MM.1S (cell line): ENCODE measurements at regions not wholly inside any gene's neighbourhood (a gene's known extent, or its start where the extent isn't known, plus 50 kb on each side); places are given as distances from the start of the nearest gene placed in this dataset.

Experiments used
- DNase-seq: peaks from one replicate; pipeline ENCODE4 v3.0.0-alpha.2; 2015
- H2AFZ ChIP-seq: fragments of 300-600 bp; sonication (generic); 2 replicates; pipeline ENCODE4 v1.6.0; 2016; ENCODE audit warnings: antibody characterized with exemption, low read length
- H3F3A ChIP-seq: fragments of 300-600 bp; sonication (generic); 2 replicates; pipeline ENCODE4 v1.6.1; 2016; ENCODE audit warnings: mild to moderate bottlenecking, antibody characterized with exemption, low read length, moderate library complexity, mixed read lengths; ENCODE audit not compliant: insufficient read depth
- H3K27ac ChIP-seq: fragments of 300-600 bp; sonication (generic); 2 replicates; pipeline ENCODE4 v1.5.1; 2016; ENCODE audit warnings: mild to moderate bottlenecking, low read length
- H3K27me3 ChIP-seq: fragments of 300-600 bp; sonication (generic); replicated peaks from 2 replicates; pipeline ENCODE4 v1.6.0; 2016; ENCODE audit warnings: low read length; ENCODE audit not compliant: insufficient read depth
- H3K36me3 ChIP-seq: fragments of 300-600 bp; sonication (generic); replicated peaks from 2 replicates; pipeline ENCODE4 v1.6.1; 2016; ENCODE audit warnings: mild to moderate bottlenecking, low read length, mixed read lengths; ENCODE audit not compliant: insufficient read depth
- H3K4me1 ChIP-seq: fragments of 300-600 bp; sonication (generic); 2 replicates; pipeline ENCODE4 v1.6.1; 2016; ENCODE audit warnings: low read length, mixed read lengths
- H3K4me2 ChIP-seq: fragments of 300-600 bp; sonication (generic); 2 replicates; pipeline ENCODE4 v1.6.0; 2016; ENCODE audit warnings: low read depth, low read length
- H3K4me3 ChIP-seq: fragments of 300-600 bp; sonication (generic); 2 replicates; pipeline ENCODE4 v1.5.1; 2016; ENCODE audit warnings: low read length, mixed read lengths
- H3K79me2 ChIP-seq: fragments of 300-600 bp; sonication (generic); 2 replicates; pipeline ENCODE4 v1.6.1; 2016; ENCODE audit warnings: mixed run types, low read length, mixed read lengths
- H3K9ac ChIP-seq: fragments of 300-600 bp; sonication (generic); 2 replicates; pipeline ENCODE4 v1.6.1; 2016; ENCODE audit warnings: low read length, mixed read lengths
- H3K9me2 ChIP-seq: fragments of 300-600 bp; sonication (generic); replicated peaks from 2 replicates; pipeline ENCODE4 v1.6.1; 2016; ENCODE audit warnings: mild to moderate bottlenecking, low read length, mixed read lengths; ENCODE audit not compliant: insufficient read depth
- H3K9me3 ChIP-seq: fragments of 300-600 bp; sonication (generic); replicated peaks from 2 replicates; pipeline ENCODE4 v1.6.1; 2016; ENCODE audit warnings: mild to moderate bottlenecking, low read length, mixed read lengths; ENCODE audit not compliant: insufficient read depth
- H4K20me1 ChIP-seq: fragments of 300-600 bp; sonication (generic); 2 replicates; pipeline ENCODE4 v1.6.1; 2016; ENCODE audit warnings: mild to moderate bottlenecking, low read length, moderate library complexity, mixed read lengths; ENCODE audit not compliant: insufficient read depth
- EZH2 ChIP-seq: fragments of 300-600 bp; sonication (generic); optimal IDR thresholded peaks from 2 replicates; pipeline ENCODE3; 2017; ENCODE audit warnings: low read depth, mild to moderate bottlenecking, antibody characterized with exemption, low read length, mixed read lengths
- EZH2phosphoT487 ChIP-seq: fragments of 300-600 bp; sonication (generic); IDR thresholded peaks from 2 replicates; pipeline ENCODE4 v1.6.1; 2018; ENCODE audit warnings: antibody characterized with exemption, low read length
- TF ChIP-seq, protein P1 (sequence below): fragments of 300-600 bp; sonication (generic); IDR thresholded peaks from 2 replicates; pipeline ENCODE4 v1.5.1; 2016; ENCODE audit warnings: antibody characterized with exemption, low read length, mixed read lengths

DNA sequence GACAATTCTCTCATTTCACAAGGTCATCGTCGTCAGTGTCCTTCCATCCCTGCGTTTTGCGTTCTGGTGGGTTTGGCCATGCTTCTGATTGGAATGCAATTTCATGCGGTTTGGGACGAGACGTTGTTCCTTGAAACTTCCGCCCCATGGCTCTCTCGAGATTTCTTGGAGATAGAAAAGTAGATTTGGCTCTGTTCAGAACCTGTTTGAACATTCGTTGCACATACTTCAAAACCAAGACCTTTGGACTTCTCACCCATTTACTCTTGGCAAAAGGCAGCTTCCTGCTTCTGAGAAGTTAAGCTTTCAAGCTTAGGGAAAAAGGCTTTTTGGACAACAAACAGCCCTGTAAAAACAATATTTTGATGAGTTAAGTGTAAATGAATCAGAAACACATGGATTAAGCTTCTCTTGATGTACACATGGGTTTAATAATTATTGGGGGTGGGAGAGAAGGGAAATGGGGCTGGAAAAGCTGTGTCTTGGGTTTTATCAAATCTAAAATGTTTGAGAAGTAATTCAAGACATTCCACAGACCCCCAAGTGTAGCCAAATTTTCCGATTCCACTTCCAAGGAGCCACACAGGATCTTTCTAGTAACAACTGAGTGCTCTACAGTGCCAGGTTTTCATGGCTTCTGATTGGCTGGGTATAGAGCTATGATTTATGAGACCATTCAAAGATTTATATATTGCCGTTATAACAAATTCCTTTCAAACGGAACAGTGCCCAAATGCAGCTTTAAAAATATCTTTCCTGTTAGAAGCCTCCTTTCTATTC lies 467.2 kb downstream of the MED13L start:
- Histone ChIP-seq H3F3A (no peaks in the 10 kb centered on the region), H3K27me3 (no peaks in the 10 kb centered on the region), H3K79me2 (no peaks in the 10 kb centered on the region), H3K4me2 (no peak overlapping the region), H3K9me2 (no peaks in the 10 kb centered on the region), H2AFZ (no peak overlapping the region), H3K9ac (no peak overlapping the region), H4K20me1 (no peaks in the 10 kb centered on the region), H3K27ac (no peak overlapping the region), H3K4me3 (no peak overlapping the region), H3K4me1 (no peaks in the 10 kb centered on the region), H3K36me3 (no peaks in the 10 kb centered on the region), H3K9me3 (no peaks in the 10 kb centered on the region)
- no peak for DNase-seq
- no peak for TF ChIP-seq EZH2phosphoT487
- no peak for TF ChIP-seq EZH2
- TF ChIP-seq, protein P1, sequence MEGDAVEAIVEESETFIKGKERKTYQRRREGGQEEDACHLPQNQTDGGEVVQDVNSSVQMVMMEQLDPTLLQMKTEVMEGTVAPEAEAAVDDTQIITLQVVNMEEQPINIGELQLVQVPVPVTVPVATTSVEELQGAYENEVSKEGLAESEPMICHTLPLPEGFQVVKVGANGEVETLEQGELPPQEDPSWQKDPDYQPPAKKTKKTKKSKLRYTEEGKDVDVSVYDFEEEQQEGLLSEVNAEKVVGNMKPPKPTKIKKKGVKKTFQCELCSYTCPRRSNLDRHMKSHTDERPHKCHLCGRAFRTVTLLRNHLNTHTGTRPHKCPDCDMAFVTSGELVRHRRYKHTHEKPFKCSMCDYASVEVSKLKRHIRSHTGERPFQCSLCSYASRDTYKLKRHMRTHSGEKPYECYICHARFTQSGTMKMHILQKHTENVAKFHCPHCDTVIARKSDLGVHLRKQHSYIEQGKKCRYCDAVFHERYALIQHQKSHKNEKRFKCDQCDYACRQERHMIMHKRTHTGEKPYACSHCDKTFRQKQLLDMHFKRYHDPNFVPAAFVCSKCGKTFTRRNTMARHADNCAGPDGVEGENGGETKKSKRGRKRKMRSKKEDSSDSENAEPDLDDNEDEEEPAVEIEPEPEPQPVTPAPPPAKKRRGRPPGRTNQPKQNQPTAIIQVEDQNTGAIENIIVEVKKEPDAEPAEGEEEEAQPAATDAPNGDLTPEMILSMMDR = no peak

DNA sequence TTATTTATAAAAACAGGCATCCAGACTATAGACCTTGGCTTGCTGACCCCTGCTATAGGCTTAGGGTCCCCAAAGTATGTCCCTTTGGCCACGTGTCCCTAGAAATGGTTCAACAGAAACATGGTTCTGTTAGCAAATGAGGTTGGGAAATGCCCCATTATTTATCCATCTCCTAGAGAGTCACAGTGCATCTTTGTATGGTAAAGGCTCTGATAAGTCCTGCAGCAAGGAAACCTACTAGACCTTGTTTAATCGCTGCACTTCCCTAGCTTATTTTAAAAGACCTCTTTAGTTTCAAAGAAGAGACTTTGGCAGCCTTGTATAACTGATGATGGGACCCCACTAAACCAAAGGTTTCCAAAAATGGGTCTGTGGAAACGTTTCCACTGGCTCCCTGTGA lies 471.5 kb downstream of the MED13L start:
- H3K27me3 ChIP-seq = no peaks in the 10 kb centered on the region
- no peak for TF ChIP-seq EZH2phosphoT487
- TF ChIP-seq EZH2 = no peak
- TF ChIP-seq, protein P1 = no peak

DNA sequence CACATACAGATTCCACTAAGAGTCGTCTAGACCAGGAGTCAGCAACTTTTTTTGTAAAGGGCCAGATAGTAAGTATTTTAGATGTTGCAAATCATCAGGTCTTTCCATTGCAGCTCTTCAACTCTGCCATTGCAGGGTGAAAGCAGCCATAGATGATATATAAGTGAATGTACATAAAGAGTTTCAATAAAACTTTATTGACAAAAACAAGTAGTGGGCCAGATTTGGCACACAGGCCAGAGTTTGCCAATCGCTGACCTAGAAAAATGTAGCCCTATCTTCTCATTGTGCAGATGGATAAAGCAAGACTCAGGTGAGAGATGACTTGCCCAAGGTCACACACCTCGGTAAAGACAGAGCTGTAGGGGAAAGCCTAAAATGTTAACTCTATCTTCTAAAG lies 474.7 kb downstream of the MED13L start:
- Histone ChIP-seq H3K9ac (no peak overlapping the region), H3K27me3 (no peaks in the 10 kb centered on the region)

More for the DNA sequence above, 471.5 kb downstream of the MED13L start:
- no peaks in the 10 kb centered on the region for H3K79me2 ChIP-seq
- H3F3A ChIP-seq = no peaks in the 10 kb centered on the region
- no peaks in the 10 kb centered on the region for H3K9me2 ChIP-seq
- no peaks in the 10 kb centered on the region for H4K20me1 ChIP-seq
- H3K9me3 ChIP-seq = no peaks in the 10 kb centered on the region
- H3K9ac ChIP-seq = no peak overlapping the region
- no peak overlapping the region for H3K4me2 ChIP-seq
- H2AFZ ChIP-seq = no peak overlapping the region
- no peaks in the 10 kb centered on the region for H3K4me1 ChIP-seq
- no peak overlapping the region for H3K4me3 ChIP-seq
- no peak for DNase-seq
- no peaks in the 10 kb centered on the region for H3K36me3 ChIP-seq
- H3K27ac ChIP-seq = no peak overlapping the region

More for the DNA sequence above, 474.7 kb downstream of the MED13L start:
- Histone ChIP-seq H3K4me2 (no peak overlapping the region), H4K20me1 (no peaks in the 10 kb centered on the region), H3K4me3 (no peak overlapping the region), H3K27ac (no peak overlapping the region), H3K9me2 (no peaks in the 10 kb centered on the region), H3K36me3 (no peaks in the 10 kb centered on the region), H3K79me2 (no peaks in the 10 kb centered on the region), H3F3A (no peaks in the 10 kb centered on the region), H3K9me3 (no peaks in the 10 kb centered on the region), H2AFZ (no peak overlapping the region), H3K4me1 (no peaks in the 10 kb centered on the region)
- DNase-seq = no peak
- TF ChIP-seq EZH2phosphoT487 = no peak
- no peak for TF ChIP-seq EZH2
- TF ChIP-seq, protein P1 = no peak
